Occipital lobe (tissue), 1 donor: ENCODE measurements at regions not wholly inside any gene's neighbourhood (a gene's known extent, or its start where the extent isn't known, plus 50 kb on each side); places are given as distances from the start of the nearest gene placed in this dataset.

Experiments
- DNase-seq: peaks from one replicate; lab custom pipeline; 2025; lab: John Stamatoyannopoulos, UW

GRCh38 chr14:65312859-65313258, 99.7 kb upstream of the FUT8 start:
- no peak for DNase-seq

- no peak for DNase-seq
These were observed 93.7 kb upstream of the FUT8 start for GRCh38 chr14:65318636-65319506.

- no peak for DNase-seq
These were observed 91.7 kb upstream of the FUT8 start for GRCh38 chr14:65320661-65321308.

- DNase-seq = no peak
These were observed 91.1 kb upstream of the FUT8 start for GRCh38 chr14:65321370-65321875.

GRCh38 chr14:65329481-65329880, 83.0 kb upstream of the FUT8 start:
- no peak for DNase-seq

- DNase-seq = no peak
These were observed 82.6 kb upstream of the FUT8 start for GRCh38 chr14:65329911-65330310.

- DNase-seq = no peak
These were observed 82.1 kb upstream of the FUT8 start for GRCh38 chr14:65330416-65330815.

- DNase-seq = no peak
These were observed 80.9 kb upstream of the FUT8 start for GRCh38 chr14:65331652-65332051.

GRCh38 chr14:65332141-65332871, 80.2 kb upstream of the FUT8 start:
- DNase-seq = no peak

- DNase-seq = no peak
These were observed 78.4 kb upstream of the FUT8 start for GRCh38 chr14:65333943-65334687.

- DNase-seq = no peak
These were observed 77.6 kb upstream of the FUT8 start for GRCh38 chr14:65334765-65335410.

GRCh38 chr14:65335411-65335947, 77.1 kb upstream of the FUT8 start:
- DNase-seq = no peak

GRCh38 chr14:65336191-65336591, 76.3 kb upstream of the FUT8 start:
- DNase-seq = no peak

- no peak for DNase-seq
These were observed 72.7 kb upstream of the FUT8 start for GRCh38 chr14:65339866-65340265.

GRCh38 chr14:65344011-65344410, 68.5 kb upstream of the FUT8 start:
- DNase-seq = no peak

GRCh38 chr14:65345266-65345665, 67.3 kb upstream of the FUT8 start:
- no peak for DNase-seq

GRCh38 chr14:65346474-65346873, 66.1 kb upstream of the FUT8 start:
- DNase-seq = no peak

- no peak for DNase-seq
These were observed 65.6 kb upstream of the FUT8 start for GRCh38 chr14:65346895-65347294.

- DNase-seq = no peak
These were observed 64.4 kb upstream of the FUT8 start for GRCh38 chr14:65348137-65348536.

GRCh38 chr14:65349100-65349499, 63.4 kb upstream of the FUT8 start:
- DNase-seq = no peak
